Neural cell (in vitro differentiated cells): ENCODE measurements at regions not wholly inside any gene's neighbourhood (a gene's known extent, or its start where the extent isn't known, plus 50 kb on each side); places are given as distances from the start of the nearest gene placed in this dataset.

Experiments used
- EZH2 ChIP-seq: fragments of 200-600, 300-800 bp; shearing (Covaris generic), sonication (generic); IDR thresholded peaks from 2 replicates; pipeline ENCODE4 v1.6.1; 2014; ENCODE audit warnings: antibody characterized with exemption, low read length, borderline replicate concordance, mild to moderate bottlenecking; ENCODE audit not compliant: insufficient read depth, poor library complexity, severe bottlenecking
- REST ChIP-seq: IDR thresholded peaks from 2 replicates; pipeline ENCODE4 v1.6.1; 2012; ENCODE audit warnings: borderline replicate concordance
- SMC3 ChIP-seq: fragments of 450-650 bp; conservative IDR thresholded peaks from 2 replicates; pipeline ENCODE4 v1.6.1; 2014; ENCODE audit warnings: antibody characterized with exemption, mild to moderate bottlenecking, moderate library complexity; ENCODE audit not compliant: poor library complexity
- TF ChIP-seq, protein P1 (sequence below): fragments of 450-650 bp; IDR thresholded peaks from 2 replicates; pipeline ENCODE4 v1.5.1; 2014; ENCODE audit warnings: antibody characterized with exemption, mild to moderate bottlenecking, moderate library complexity; ENCODE audit not compliant: poor library complexity, severe bottlenecking

GRCh38 chr5:2981035-2981434 is 229.6 kb upstream of the IRX2 start:
- TF ChIP-seq REST (no peak), EZH2 (no peak), SMC3 (no peak)
- TF ChIP-seq, protein P1, sequence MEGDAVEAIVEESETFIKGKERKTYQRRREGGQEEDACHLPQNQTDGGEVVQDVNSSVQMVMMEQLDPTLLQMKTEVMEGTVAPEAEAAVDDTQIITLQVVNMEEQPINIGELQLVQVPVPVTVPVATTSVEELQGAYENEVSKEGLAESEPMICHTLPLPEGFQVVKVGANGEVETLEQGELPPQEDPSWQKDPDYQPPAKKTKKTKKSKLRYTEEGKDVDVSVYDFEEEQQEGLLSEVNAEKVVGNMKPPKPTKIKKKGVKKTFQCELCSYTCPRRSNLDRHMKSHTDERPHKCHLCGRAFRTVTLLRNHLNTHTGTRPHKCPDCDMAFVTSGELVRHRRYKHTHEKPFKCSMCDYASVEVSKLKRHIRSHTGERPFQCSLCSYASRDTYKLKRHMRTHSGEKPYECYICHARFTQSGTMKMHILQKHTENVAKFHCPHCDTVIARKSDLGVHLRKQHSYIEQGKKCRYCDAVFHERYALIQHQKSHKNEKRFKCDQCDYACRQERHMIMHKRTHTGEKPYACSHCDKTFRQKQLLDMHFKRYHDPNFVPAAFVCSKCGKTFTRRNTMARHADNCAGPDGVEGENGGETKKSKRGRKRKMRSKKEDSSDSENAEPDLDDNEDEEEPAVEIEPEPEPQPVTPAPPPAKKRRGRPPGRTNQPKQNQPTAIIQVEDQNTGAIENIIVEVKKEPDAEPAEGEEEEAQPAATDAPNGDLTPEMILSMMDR: no peak
